Keratinocyte (primary cell): ENCODE measurements at regions not wholly inside any gene's neighbourhood (a gene's known extent, or its start where the extent isn't known, plus 50 kb on each side); places are given as distances from the start of the nearest gene placed in this dataset.

Source experiments
- DNase-seq: peaks from one replicate; pipeline ENCODE4 v3.0.0-alpha.2; 2011; ENCODE audit warnings: low read depth, missing footprints, low spot score
- FAIRE-seq: peaks from 2 replicates; lab custom pipeline; 2011; peaks lifted over from hg19 to GRCh38; lab: Jason Lieb, UNC
- H2AFZ ChIP-seq: 2 replicates; pipeline ENCODE4 v1.6.0; 2012; ENCODE audit warnings: low read length, control low read depth, inconsistent platforms; ENCODE audit not compliant: control insufficient read depth
- H3K27ac ChIP-seq: 2 replicates; pipeline ENCODE4 v1.5.1; 2011; ENCODE audit warnings: low read length; ENCODE audit not compliant: control insufficient read depth, insufficient read depth
- H3K27me3 ChIP-seq: 3 replicates; pipeline ENCODE4 v1.6.0; 2011; ENCODE audit warnings: low read length; ENCODE audit not compliant: control insufficient read depth, insufficient read depth; ENCODE audit errors: extremely low read depth
- H3K36me3 ChIP-seq, 2 experiments: 2 replicates in 1 of 2; 3 replicates in 1 of 2; pipeline ENCODE4 v1.5.1; 2011; ENCODE audit warnings: low read length in 2 of 2, mild to moderate bottlenecking in 1 of 2; ENCODE audit not compliant: control insufficient read depth in 2 of 2, insufficient read depth in 2 of 2; ENCODE audit errors: extremely low read depth in 1 of 2
- H3K4me1 ChIP-seq: 3 replicates; pipeline ENCODE4 v1.5.1; 2011; ENCODE audit warnings: low read length; ENCODE audit not compliant: control insufficient read depth, insufficient read depth; ENCODE audit errors: extremely low read depth
- H3K4me2 ChIP-seq: 3 replicates; pipeline ENCODE4 v1.6.0; 2011; ENCODE audit warnings: low read depth, low read length; ENCODE audit not compliant: control insufficient read depth, insufficient read depth; ENCODE audit errors: extremely low read depth
- H3K4me3 ChIP-seq, 3 experiments: fragments of 200-600 bp in 1 of 3; sonication (generic) in 1 of 3; 2 replicates in 2 of 3; 3 replicates in 1 of 3; pipeline ENCODE4 v1.5.1; 2011 to 2016; ENCODE audit warnings: low read length in 3 of 3, mild to moderate bottlenecking in 3 of 3, control low read depth in 2 of 3, inconsistent platforms in 1 of 3, low read depth in 1 of 3, mixed read lengths in 1 of 3, mixed run types in 1 of 3, moderate library complexity in 1 of 3; ENCODE audit not compliant: control insufficient read depth in 2 of 3, insufficient read depth in 2 of 3; ENCODE audit errors: extremely low read depth in 1 of 3
- H3K79me2 ChIP-seq: 2 replicates; pipeline ENCODE4 v1.6.0; 2012; ENCODE audit warnings: low read length; ENCODE audit not compliant: control insufficient read depth, insufficient read depth
- H3K9ac ChIP-seq: 3 replicates; pipeline ENCODE4 v1.6.0; 2011; ENCODE audit warnings: low read length; ENCODE audit not compliant: control insufficient read depth, insufficient read depth; ENCODE audit errors: extremely low read depth
- H3K9me1 ChIP-seq: 3 replicates; pipeline ENCODE4 v1.6.0; 2011; ENCODE audit warnings: low read length; ENCODE audit not compliant: control insufficient read depth, insufficient read depth; ENCODE audit errors: extremely low read depth
- H3K9me3 ChIP-seq: 2 replicates; pipeline ENCODE4 v1.5.1; 2012; ENCODE audit warnings: low read depth, low read length; ENCODE audit not compliant: control insufficient read depth
- H4K20me1 ChIP-seq: 3 replicates; pipeline ENCODE4 v1.6.0; 2011; ENCODE audit warnings: low read length; ENCODE audit not compliant: control insufficient read depth, insufficient read depth; ENCODE audit errors: extremely low read depth
- CTCF ChIP-seq, 3 experiments: IDR thresholded peaks in 1 of 3; conservative IDR thresholded peaks in 1 of 3; optimal IDR thresholded peaks in 1 of 3; 2 replicates in 2 of 3; 3 replicates in 1 of 3; pipeline versions ENCODE3 to v1.5.1; 2011; ENCODE audit warnings: low read length in 3 of 3, mild to moderate bottlenecking in 3 of 3, moderate library complexity in 2 of 3, control low read depth in 1 of 3, inconsistent platforms in 1 of 3; ENCODE audit not compliant: insufficient read depth in 2 of 3; ENCODE audit errors: extremely low read depth in 1 of 3
- EZH2 ChIP-seq: IDR thresholded peaks from one replicate; pipeline ENCODE4 v1.6.1; 2012; ENCODE audit warnings: inconsistent platforms, mild to moderate bottlenecking, low read length, moderate library complexity
- dilution Hi-C: fragments of 300-500 bp; cut with MboI; formaldehyde crosslinking; loops from one replicate; pipeline ENCODE4 v1.7.0; 2020; ENCODE audit warnings: low sequenced_read_pairs; ENCODE audit not compliant: extremely low pct_ligation_motif_present

DNA sequence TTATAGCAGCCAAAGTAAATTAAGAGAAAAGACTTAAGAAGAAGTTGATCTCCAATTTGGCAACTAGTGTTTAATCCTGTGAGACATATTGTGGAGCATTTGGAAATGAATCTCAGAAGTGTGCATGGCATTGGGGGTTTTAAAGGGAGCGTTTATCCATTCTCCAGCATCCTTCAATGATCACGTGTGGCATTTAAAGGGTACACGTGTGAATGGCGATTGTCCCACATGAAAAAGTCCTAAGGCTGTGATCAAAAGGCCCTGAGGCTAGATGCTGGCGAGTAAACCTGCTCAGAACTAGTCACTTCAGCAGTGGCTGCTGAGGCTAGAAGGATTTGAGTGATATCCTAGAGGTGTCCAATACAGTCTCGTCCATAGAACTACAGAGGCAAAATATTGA is 315.6 kb upstream of the CDH9 start:
- H3K9me1 ChIP-seq: no peaks in the 10 kb centered on the region
- H3K27me3 ChIP-seq: no peaks in the 10 kb centered on the region
- no peak overlapping the region for H3K4me3 ChIP-seq
- H2AFZ ChIP-seq: no peak overlapping the region
- no peaks in the 10 kb centered on the region for H3K4me1 ChIP-seq
- no peak overlapping the region for H3K9ac ChIP-seq
- H3K36me3 ChIP-seq: no peaks in the 10 kb centered on the region
- no peak overlapping the region for H3K27ac ChIP-seq
- H3K9me3 ChIP-seq: no peaks in the 10 kb centered on the region
- TF ChIP-seq EZH2: no peak
- DNase-seq (no peak), FAIRE-seq (no peak)
- H3K4me2 ChIP-seq: no peak overlapping the region
- H3K79me2 ChIP-seq: no peaks in the 10 kb centered on the region
- H4K20me1 ChIP-seq: no peaks in the 10 kb centered on the region
- dilution Hi-C loops: no loop called here

- Histone ChIP-seq H3K27ac (no peak overlapping the region), H4K20me1 (no peaks in the 10 kb centered on the region), H3K4me2 (no peak overlapping the region), H3K9me1 (no peaks in the 10 kb centered on the region), H3K36me3 (no peaks in the 10 kb centered on the region), H3K4me3 (no peak overlapping the region), H2AFZ (no peak overlapping the region), H3K79me2 (no peaks in the 10 kb centered on the region), H3K9ac (no peak overlapping the region), H3K9me3 (no peaks in the 10 kb centered on the region), H3K4me1 (no peaks in the 10 kb centered on the region), H3K27me3 (no peaks in the 10 kb centered on the region)
- no peak for DNase-seq
- TF ChIP-seq CTCF (optimal IDR thresholded peaks at IDR 0.05 in 1 of 3, IDR thresholded peaks at IDR 0.05 in 1 of 3, conservative IDR thresholded peaks at IDR 0.05 in 1 of 3; ENCODE audit: extremely low read depth in 1 of 3, insufficient read depth in 2 of 3, low read length in 3 of 3) (no peak), EZH2 (no peak)
- no peak for FAIRE-seq
- dilution Hi-C loops: no loop called here
Observed at GRCh38 chr5:27353540-27353939, 315.2 kb upstream of the CDH9 start.

DNA sequence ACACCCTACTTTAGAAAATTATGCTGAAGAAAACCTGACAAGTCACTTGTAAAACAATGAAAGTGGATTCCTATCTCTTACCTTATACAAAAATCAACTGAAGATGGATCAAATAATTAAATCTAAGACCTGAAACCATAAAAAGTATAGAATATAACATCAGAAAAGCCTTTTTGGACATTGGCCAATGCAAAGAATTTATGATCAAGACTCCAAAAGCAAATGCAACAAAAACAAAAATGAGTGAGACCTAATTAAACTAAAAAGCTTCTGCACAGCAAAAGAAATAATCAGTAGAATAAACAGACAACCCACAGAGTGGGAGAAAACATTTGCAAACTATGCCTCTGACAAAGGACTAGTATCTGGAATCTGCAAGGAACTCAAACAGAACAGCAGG is 303.0 kb upstream of the CDH9 start:
- H3K27ac ChIP-seq: no peak overlapping the region
- no peak for FAIRE-seq

More for the DNA sequence above, 303.0 kb upstream of the CDH9 start:
- H4K20me1 ChIP-seq: no peaks in the 10 kb centered on the region
- no peak for DNase-seq
- no peaks in the 10 kb centered on the region for H3K9me3 ChIP-seq
- no peaks in the 10 kb centered on the region for H3K4me1 ChIP-seq
- H3K4me3 ChIP-seq: no peak overlapping the region
- dilution Hi-C loops: no loop called here
- no peak overlapping the region for H2AFZ ChIP-seq
- no peak overlapping the region for H3K4me2 ChIP-seq
- H3K79me2 ChIP-seq: no peaks in the 10 kb centered on the region
- H3K9me1 ChIP-seq: no peaks in the 10 kb centered on the region
- no peak overlapping the region for H3K9ac ChIP-seq
- no peak for TF ChIP-seq EZH2
- no peak for TF ChIP-seq CTCF (optimal IDR thresholded peaks at IDR 0.05 in 1 of 3, IDR thresholded peaks at IDR 0.05 in 1 of 3, conservative IDR thresholded peaks at IDR 0.05 in 1 of 3; ENCODE audit: extremely low read depth in 1 of 3, insufficient read depth in 2 of 3, low read length in 3 of 3)
- H3K27me3 ChIP-seq: no peaks in the 10 kb centered on the region
- H3K36me3 ChIP-seq: no peaks in the 10 kb centered on the region
